Activated B cell treated with CpG ODN at 0.5 μM for 24 hours (primary cell): ENCODE measurements at regions not wholly inside any gene's neighbourhood (a gene's known extent, or its start where the extent isn't known, plus 50 kb on each side); places are given as distances from the start of the nearest gene placed in this dataset.

ENCODE experiments used
- ATAC-seq: fragments of 200-7000 bp; cut with Tn5 transposase; one replicate; pipeline ENCODE4 v1.10.0; 2021; ENCODE audit warnings: low read depth, mild to moderate bottlenecking, moderate library complexity
- CTCF ChIA-PET: fragments of 350-600 bp; sonication (Branson Sonifier 250); formaldehyde crosslinking; loops from one replicate; lab custom pipeline; 2021; ENCODE audit warnings: antibody characterized with exemption; lab: Charles Lee
- POLR2A ChIA-PET: fragments of 350-600 bp; sonication (Branson Sonifier 250); formaldehyde crosslinking; loops from one replicate; lab custom pipeline; 2021; ENCODE audit warnings: antibody characterized with exemption; lab: Charles Lee
- DNase-seq: peaks from one replicate; pipeline ENCODE4 v3.0.0; 2022
- H3K27ac Mint-ChIP-seq: one replicate; pipeline ENCODE4 v1.8.0; 2020; ENCODE audit warnings: mixed read lengths
- H3K27me3 Mint-ChIP-seq: one replicate; pipeline ENCODE4 v1.8.0; 2021; ENCODE audit warnings: mixed read lengths
- H3K36me3 Mint-ChIP-seq: one replicate; pipeline ENCODE4 v1.8.0; 2021; ENCODE audit warnings: low read depth, mixed read lengths
- H3K4me1 Mint-ChIP-seq: one replicate; pipeline ENCODE4 v1.8.0; 2021; ENCODE audit warnings: mixed read lengths
- H3K4me3 Mint-ChIP-seq: one replicate; pipeline ENCODE4 v1.8.0; 2020; ENCODE audit warnings: mild to moderate bottlenecking, mixed read lengths
- H3K9me3 Mint-ChIP-seq: one replicate; pipeline ENCODE4 v1.8.0; 2020; ENCODE audit warnings: mixed read lengths
- CTCF ChIP-seq: fragments of 200-600 bp; IDR thresholded peaks from one replicate; pipeline ENCODE4 v1.8.0; 2022; ENCODE audit warnings: antibody characterized with exemption, mild to moderate bottlenecking
- intact Hi-C: fragments of 100-400 bp; cut with micrococcal nuclease; formaldehyde crosslinking; loops from one replicate; pipeline ENCODE4 v1.15.1; 2024

- Mint-ChIP-seq H3K27me3 (peaks cover 26% of the 10 kb centered on the region), H3K27ac (no peak overlapping the region)
- no peak for DNase-seq
Measured at GRCh38 chr14:22185191-22185590, 403.8 kb downstream of the DAD1 start.

GRCh38 chr14:22184830-22185168 lies 404.2 kb downstream of the DAD1 start:
- Mint-ChIP-seq H3K27ac (no peak overlapping the region), H3K36me3 (no peaks in the 10 kb centered on the region)
- CTCF ChIA-PET = no interaction called here

More at GRCh38 chr14:22185191-22185590, 403.8 kb downstream of the DAD1 start:
- no peak for TF ChIP-seq CTCF
- Mint-ChIP-seq H3K36me3 (no peaks in the 10 kb centered on the region), H3K9me3 (no peaks in the 10 kb centered on the region), H3K4me3 (no peak overlapping the region), H3K4me1 (no peaks in the 10 kb centered on the region)
- intact Hi-C loops = no loop called here
- CTCF ChIA-PET = no interaction called here
- POLR2A ChIA-PET = no interaction called here
- ATAC-seq = no peak

GRCh38 chr14:22184157-22184829 lies 404.7 kb downstream of the DAD1 start:
- ATAC-seq (no peak), DNase-seq (no peak)
- Mint-ChIP-seq H3K4me1 (no peaks in the 10 kb centered on the region), H3K27ac (no peak overlapping the region), H3K27me3 (peaks cover 26% of the 10 kb centered on the region), H3K9me3 (no peaks in the 10 kb centered on the region), H3K36me3 (no peaks in the 10 kb centered on the region), H3K4me3 (no peak overlapping the region)
- CTCF ChIA-PET = no interaction called here
- no peak for TF ChIP-seq CTCF
- POLR2A ChIA-PET = no interaction called here
- intact Hi-C loops = no loop called here

More at GRCh38 chr14:22184830-22185168, 404.2 kb downstream of the DAD1 start:
- H3K4me3 Mint-ChIP-seq = no peak overlapping the region
- no peaks in the 10 kb centered on the region for H3K9me3 Mint-ChIP-seq
- TF ChIP-seq CTCF = no peak
- H3K27me3 Mint-ChIP-seq = peaks cover 26% of the 10 kb centered on the region
- H3K4me1 Mint-ChIP-seq = no peaks in the 10 kb centered on the region
- POLR2A ChIA-PET = no interaction called here
- DNase-seq (no peak), ATAC-seq (no peak)
- intact Hi-C loops = no loop called here

GRCh38 chr14:22180045-22180444 lies 409.0 kb downstream of the DAD1 start:
- Mint-ChIP-seq H3K27ac (no peak overlapping the region), H3K36me3 (no peaks in the 10 kb centered on the region), H3K4me1 (peaks cover 4% of the 10 kb centered on the region), H3K27me3 (peaks cover 35% of the 10 kb centered on the region), H3K9me3 (no peaks in the 10 kb centered on the region), H3K4me3 (no peak overlapping the region)
- intact Hi-C loops = no loop called here
- no peak for TF ChIP-seq CTCF
- CTCF ChIA-PET = interaction anchor here (0.8 to 1.4 kb wide), 2 partner anchors 17 to 262 kb away, joined by 3 read pairs; no protein-coding TSS in a partner anchor
- ATAC-seq = no peak
- DNase-seq = no peak
- POLR2A ChIA-PET = no interaction called here

GRCh38 chr14:22179190-22179589 lies 409.8 kb downstream of the DAD1 start:
- Mint-ChIP-seq H3K27ac (no peak overlapping the region), H3K27me3 (peaks cover 35% of the 10 kb centered on the region), H3K4me3 (no peak overlapping the region), H3K4me1 (peaks cover 4% of the 10 kb centered on the region), H3K36me3 (no peaks in the 10 kb centered on the region), H3K9me3 (no peaks in the 10 kb centered on the region)
- POLR2A ChIA-PET = no interaction called here
- no peak for TF ChIP-seq CTCF
- DNase-seq (no peak), ATAC-seq (no peak)
- CTCF ChIA-PET = no interaction called here
- intact Hi-C loops = no loop called here
